NCI-H2227 (cell line): ENCODE measurements at regions not wholly inside any gene's neighbourhood (a gene's known extent, or its start where the extent isn't known, plus 50 kb on each side); places are given as distances from the start of the nearest gene placed in this dataset.
A peak's percentile ranks its signal among the peaks of the same experiment; 100 is the strongest.

Experiments
- DNase-seq: peaks from one replicate; lab custom pipeline; 2025; ENCODE audit not compliant: unreplicated experiment; lab: John Stamatoyannopoulos, UW

- DNase-seq: no peak
Observed at GRCh38 chr5:155948576-155948975, 378.4 kb upstream of the SGCD start.

GRCh38 chr5:155952486-155953089 lies 374.4 kb upstream of the SGCD start:
- DNase-seq: peak; percentile 14

- DNase-seq: no peak
Observed at GRCh38 chr5:155953335-155953734, 373.6 kb upstream of the SGCD start.

DNA sequence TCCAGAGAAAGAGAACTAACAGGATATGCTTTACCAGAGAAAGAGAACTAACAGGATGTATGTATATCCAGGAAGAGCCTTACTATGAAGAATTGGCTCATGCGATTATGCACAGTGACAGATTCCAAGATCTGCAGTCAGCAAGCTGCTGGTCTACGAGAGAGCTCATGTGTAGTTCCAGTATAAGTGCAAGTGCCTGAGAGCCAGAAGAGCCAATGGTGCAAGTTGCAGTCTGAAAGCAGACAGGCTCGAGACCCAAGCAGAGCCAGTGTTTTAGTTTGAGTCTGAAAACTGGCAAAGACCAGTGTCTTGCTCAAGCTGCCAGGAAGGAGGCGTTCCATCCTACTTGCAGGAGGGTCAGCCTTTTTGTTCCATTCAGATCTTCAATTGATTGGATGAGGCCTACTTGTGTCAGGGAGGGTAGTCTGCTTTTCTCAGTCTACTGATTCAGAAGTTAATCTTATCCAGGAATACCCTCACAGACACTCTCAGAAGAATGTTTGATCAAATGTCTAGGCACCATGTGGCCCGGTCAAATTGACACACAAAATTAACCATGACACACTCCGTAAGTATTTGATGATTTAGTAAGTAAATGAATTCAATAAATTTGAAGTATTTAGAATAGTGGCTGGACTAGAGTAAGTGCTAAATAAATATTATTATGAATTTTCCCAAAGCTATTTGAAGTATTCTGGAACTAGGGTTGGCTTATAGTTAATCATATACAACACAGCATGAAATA lies 372.1 kb upstream of the SGCD start:
- no peak for DNase-seq

DNA sequence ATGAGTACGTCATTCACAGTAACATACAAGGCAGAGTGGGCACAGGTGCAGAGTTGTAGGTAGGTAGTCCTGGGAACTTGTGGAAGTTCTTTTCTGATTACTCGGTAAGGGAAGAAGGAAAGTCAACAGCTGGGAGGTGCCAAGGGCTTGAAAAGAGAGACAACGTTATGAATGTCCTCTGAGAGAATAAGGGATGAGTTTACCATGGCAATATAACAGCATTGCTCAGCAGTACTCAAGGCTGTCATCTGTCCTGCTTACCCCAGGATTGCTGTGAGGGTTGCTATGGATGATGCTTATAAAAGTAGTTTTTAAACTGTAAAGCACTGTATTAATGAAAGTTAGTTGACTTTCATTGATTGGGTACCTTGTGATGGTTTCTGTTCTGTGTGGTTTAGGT lies 369.1 kb upstream of the SGCD start:
- DNase-seq: no peak

GRCh38 chr5:155959082-155959481 lies 367.9 kb upstream of the SGCD start:
- DNase-seq: no peak

GRCh38 chr5:155960177-155960576 lies 366.8 kb upstream of the SGCD start:
- no peak for DNase-seq

DNA sequence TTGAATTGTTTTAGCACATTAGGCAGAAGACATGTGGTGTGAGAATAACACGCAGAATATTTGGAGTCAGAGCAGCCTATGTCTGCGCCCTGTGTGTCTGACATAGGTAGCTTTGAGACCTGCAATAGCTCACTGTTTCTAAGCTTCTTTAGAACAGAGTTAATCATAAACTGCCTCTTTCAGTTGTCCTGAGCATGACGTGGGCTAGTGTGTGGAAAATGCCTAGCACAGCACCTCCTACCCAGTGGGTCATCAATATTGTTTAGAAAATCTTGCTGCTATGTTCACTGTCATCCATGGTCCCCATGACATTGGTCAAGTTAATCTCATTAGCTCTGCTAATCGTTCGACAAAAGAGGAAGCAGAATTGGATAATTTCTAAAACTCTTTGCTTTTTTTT lies 357.4 kb upstream of the SGCD start:
- no peak for DNase-seq

GRCh38 chr5:155974369-155974768 lies 352.6 kb upstream of the SGCD start:
- DNase-seq: no peak

DNA sequence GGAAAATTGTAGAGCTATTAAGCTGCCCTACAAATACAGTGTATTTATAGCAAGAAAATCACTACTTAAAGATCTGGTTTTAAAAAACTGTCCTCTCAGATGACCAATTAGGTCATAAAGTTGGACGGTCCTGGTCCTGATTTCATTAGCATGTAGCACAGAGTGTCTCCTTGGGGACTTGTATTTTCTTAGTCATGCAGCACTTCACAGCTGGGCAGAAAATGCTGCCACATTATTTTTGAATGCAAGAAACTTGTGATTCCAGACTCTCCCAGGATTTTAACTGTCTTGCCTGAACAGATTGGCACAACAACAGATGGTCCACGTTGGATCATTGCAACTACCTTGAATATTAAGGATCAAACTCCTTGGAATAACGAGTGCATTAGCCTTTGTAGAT lies 348.1 kb upstream of the SGCD start:
- no peak for DNase-seq

GRCh38 chr5:155982354-155982753 lies 344.6 kb upstream of the SGCD start:
- DNase-seq: no peak

DNA sequence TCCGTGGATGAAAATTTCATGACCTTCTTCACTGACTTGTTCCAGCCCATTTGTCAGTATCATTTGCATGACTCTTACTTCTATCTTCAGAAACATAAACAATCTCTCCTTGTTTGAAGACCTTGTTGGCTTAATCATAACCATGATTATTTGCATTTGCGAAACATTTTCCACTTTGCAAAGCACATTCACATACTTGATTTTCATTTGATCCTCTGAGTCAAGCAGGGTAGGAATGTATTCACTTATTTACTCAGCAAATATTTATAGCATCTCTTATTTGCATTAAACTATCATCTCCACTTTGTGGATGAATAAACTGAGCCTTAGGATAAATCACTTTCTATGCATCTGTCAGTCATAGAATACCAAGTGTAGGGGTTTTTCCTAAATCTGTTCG lies 343.0 kb upstream of the SGCD start:
- no peak for DNase-seq

GRCh38 chr5:155987265-155987810 lies 339.6 kb upstream of the SGCD start:
- no peak for DNase-seq

GRCh38 chr5:155989879-155990278 lies 337.1 kb upstream of the SGCD start:
- DNase-seq: no peak

GRCh38 chr5:155996123-155996522 lies 330.8 kb upstream of the SGCD start:
- DNase-seq: no peak

- DNase-seq: no peak
Observed at GRCh38 chr5:155998257-155998656, 328.7 kb upstream of the SGCD start.

DNA sequence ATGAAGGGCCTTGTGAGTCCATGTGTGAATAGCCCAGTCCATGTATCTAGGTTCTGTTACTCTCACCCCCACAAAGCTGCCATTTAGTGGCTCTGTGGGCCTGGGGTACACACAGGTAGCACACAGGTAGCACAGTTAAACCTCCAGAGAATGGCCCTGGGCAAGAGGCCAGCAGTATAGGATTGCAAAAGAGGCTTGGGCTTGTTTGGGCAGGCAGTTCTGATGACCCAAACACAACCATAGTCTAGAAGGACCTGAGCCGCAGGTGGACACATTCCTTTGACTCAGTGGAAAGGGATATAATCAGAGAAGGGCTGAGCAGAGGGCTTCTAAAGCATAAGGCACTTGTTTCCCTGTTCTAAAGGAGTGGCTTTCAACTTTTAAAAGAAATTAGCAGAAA lies 326.8 kb upstream of the SGCD start:
- DNase-seq: no peak

DNA sequence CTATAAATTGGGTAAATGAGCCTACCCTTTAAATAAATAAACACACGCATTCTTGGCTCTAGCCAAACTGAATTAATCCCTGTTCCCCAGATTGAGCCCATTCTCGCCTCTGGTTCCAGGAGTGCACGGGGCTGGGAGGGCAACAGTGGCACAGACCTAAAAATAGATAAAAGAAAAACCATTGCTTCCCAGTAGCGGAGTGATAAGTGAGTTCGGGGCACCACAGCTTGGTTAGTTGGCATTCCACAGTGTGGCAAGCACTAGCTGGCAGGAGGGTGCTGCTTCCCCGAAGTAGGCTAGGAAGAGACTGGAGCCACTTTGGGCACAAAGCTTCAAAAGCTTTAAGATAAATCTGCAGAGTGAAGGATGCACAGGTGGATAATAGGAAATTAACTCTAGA lies 322.2 kb upstream of the SGCD start:
- DNase-seq: no peak

DNA sequence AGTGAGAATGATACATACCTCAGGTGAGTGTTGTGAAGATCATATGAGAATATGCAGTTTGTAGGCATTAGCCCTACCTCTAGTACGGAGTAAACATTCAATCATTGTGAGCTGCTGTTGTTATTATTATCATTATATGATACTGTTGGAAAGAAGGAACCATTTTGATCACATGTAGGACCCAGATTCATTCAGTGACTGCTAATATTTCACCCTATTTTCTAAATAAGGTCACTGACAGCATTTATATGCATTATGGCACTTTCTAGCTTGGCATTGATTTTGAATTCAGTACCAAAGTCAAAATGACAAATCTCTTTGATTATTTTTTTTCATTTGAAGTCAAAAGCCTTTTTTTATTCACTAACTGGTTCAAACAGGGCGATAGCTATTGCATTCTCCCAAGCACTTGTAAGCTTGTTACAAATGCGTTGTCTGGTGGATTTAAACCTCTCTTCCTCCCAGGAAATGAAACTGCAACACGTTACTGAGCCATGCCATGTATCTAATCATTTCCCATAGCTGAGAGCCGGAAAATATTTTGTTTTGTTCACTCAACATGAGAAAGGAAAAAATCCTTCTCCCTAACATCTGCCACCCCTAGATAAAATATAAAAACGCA lies 320.8 kb upstream of the SGCD start:
- no peak for DNase-seq

- DNase-seq: no peak
Observed at GRCh38 chr5:156008844-156009243, 318.1 kb upstream of the SGCD start.

DNA sequence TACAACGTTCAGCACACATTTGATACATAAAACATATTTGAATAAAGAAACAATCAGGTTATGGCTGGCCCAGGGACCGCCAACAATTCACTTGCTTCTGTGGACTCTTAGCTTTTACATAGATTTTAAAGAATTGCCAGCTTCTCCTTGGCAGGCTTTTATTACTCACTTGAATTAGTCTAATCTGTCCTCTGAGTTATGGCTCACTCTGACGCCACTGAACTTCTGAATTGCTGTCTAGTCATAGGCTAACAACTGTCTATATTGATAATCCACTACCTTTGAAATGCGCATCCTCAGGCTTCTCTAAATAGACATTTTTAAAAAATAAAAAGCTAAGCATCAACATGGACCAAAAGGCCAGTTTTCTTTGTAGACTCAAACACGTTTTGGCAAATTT lies 317.4 kb upstream of the SGCD start:
- DNase-seq: no peak

- no peak for DNase-seq
Observed at GRCh38 chr5:156015137-156015536, 311.8 kb upstream of the SGCD start.
